Fibroblast of lung (primary cell): ENCODE measurements at regions not wholly inside any gene's neighbourhood (a gene's known extent, or its start where the extent isn't known, plus 50 kb on each side); places are given as distances from the start of the nearest gene placed in this dataset.
"Not testable (repeated sequence)": the region's sequence is repeated elsewhere in the genome, so short reads cannot be mapped to it uniquely, and the experiment has no call there.

Experiments used
- DNase-seq, 2 donors: peaks; one replicate each; pipeline versions ENCODE4 v3.0.0 to v3.0.0-alpha.2; 2010; ENCODE audit warnings: low read depth in 2 of 2
- H2AFZ ChIP-seq: 2 replicates; pipeline ENCODE4 v1.5.1; 2012; ENCODE audit warnings: low read length, control low read depth, inconsistent platforms
- H3K27ac ChIP-seq: 2 replicates; pipeline ENCODE4 v1.5.1; 2011; ENCODE audit warnings: low read length, control low read depth; ENCODE audit not compliant: insufficient read depth
- H3K27me3 ChIP-seq: 2 replicates; pipeline ENCODE4 v1.5.1; 2011; ENCODE audit warnings: mild to moderate bottlenecking, low read length; ENCODE audit not compliant: control insufficient read depth, insufficient read depth
- H3K36me3 ChIP-seq: 2 replicates; pipeline ENCODE4 v1.5.1; 2011; ENCODE audit warnings: low read length; ENCODE audit not compliant: control insufficient read depth, insufficient read depth
- H3K4me1 ChIP-seq: 2 replicates; pipeline ENCODE4 v1.5.1; 2011; ENCODE audit warnings: low read length; ENCODE audit not compliant: control insufficient read depth, insufficient read depth; ENCODE audit errors: extremely low read depth
- H3K4me2 ChIP-seq: 2 replicates; pipeline ENCODE4 v1.5.1; 2011; ENCODE audit warnings: low read length, control low read depth; ENCODE audit not compliant: insufficient read depth; ENCODE audit errors: extremely low read depth
- H3K4me3 ChIP-seq, 4 experiments: fragments of 200-600 bp in 1 of 4; sonication (generic) in 1 of 4; replicated peaks in 1 of 4; 2 replicates each; pipeline ENCODE4 v1.5.1; 2011 to 2016; ENCODE audit warnings: low read length in 4 of 4, low read depth in 3 of 4, mild to moderate bottlenecking in 3 of 4, control low read depth in 2 of 4, inconsistent platforms in 1 of 4, mixed read lengths in 1 of 4; ENCODE audit not compliant: insufficient read depth in 1 of 4; ENCODE audit errors: control extremely low read depth in 1 of 4
- H3K79me2 ChIP-seq: 2 replicates; pipeline ENCODE4 v1.5.1; 2012; ENCODE audit warnings: mild to moderate bottlenecking, low read length, inconsistent platforms; ENCODE audit not compliant: control insufficient read depth, insufficient read depth
- H3K9ac ChIP-seq: 2 replicates; pipeline ENCODE4 v1.5.1; 2011; ENCODE audit warnings: mild to moderate bottlenecking, low read length, control low read depth; ENCODE audit not compliant: insufficient read depth
- H3K9me3 ChIP-seq: 2 replicates; pipeline ENCODE4 v1.5.1; 2012; ENCODE audit warnings: low read depth, low read length; ENCODE audit not compliant: control insufficient read depth, insufficient read depth
- H4K20me1 ChIP-seq: 2 replicates; pipeline ENCODE4 v1.5.1; 2011; ENCODE audit warnings: low read length; ENCODE audit not compliant: control insufficient read depth, insufficient read depth; ENCODE audit errors: extremely low read depth
- CTCF ChIP-seq, 2 donors: IDR thresholded peaks in 1 of 2; conservative IDR thresholded peaks in 1 of 2; 1 replicate in 1 of 2; 2 replicates in 1 of 2; pipeline ENCODE4 v1.5.1; 2011 to 2012; ENCODE audit warnings: low read length in 2 of 2, control low read depth in 1 of 2, inconsistent platforms in 1 of 2, low read depth in 1 of 2, mild to moderate bottlenecking in 1 of 2
- EZH2 ChIP-seq: IDR thresholded peaks from 2 replicates; pipeline ENCODE4 v1.5.1; 2012; ENCODE audit warnings: low read length, control low read depth, mild to moderate bottlenecking; ENCODE audit errors: missing control alignments

- DNase-seq = peak in 1 of 2 donors; percentile 14
- no peaks in the 10 kb centered on the region for H3K9me3 ChIP-seq
- H3K4me1 ChIP-seq = no peaks in the 10 kb centered on the region
- no peaks in the 10 kb centered on the region for H4K20me1 ChIP-seq
- TF ChIP-seq CTCF (conservative IDR thresholded peaks at IDR 0.05 in 1 of 2, IDR thresholded peaks at IDR 0.05 in 1 of 2; ENCODE audit: low read depth in 1 of 2, low read length in 2 of 2) (no peak), EZH2 (no peak)
- no peak overlapping the region for H2AFZ ChIP-seq
- no peaks in the 10 kb centered on the region for H3K36me3 ChIP-seq
- H3K27me3 ChIP-seq = no peaks in the 10 kb centered on the region
- no peak overlapping the region for H3K9ac ChIP-seq
- no peak overlapping the region for H3K4me3 ChIP-seq
- H3K4me2 ChIP-seq = no peak overlapping the region
- H3K27ac ChIP-seq = no peak overlapping the region
- no peaks in the 10 kb centered on the region for H3K79me2 ChIP-seq
Measured at GRCh38 chr11:29227811-29228210, 789.0 kb downstream of the KCNA4 start.

- no peaks in the 10 kb centered on the region for H4K20me1 ChIP-seq
- no peak for DNase-seq
- H3K36me3 ChIP-seq = no peaks in the 10 kb centered on the region
- no peaks in the 10 kb centered on the region for H3K79me2 ChIP-seq
- TF ChIP-seq EZH2 (no peak), CTCF (conservative IDR thresholded peaks at IDR 0.05 in 1 of 2, IDR thresholded peaks at IDR 0.05 in 1 of 2; ENCODE audit: low read depth in 1 of 2, low read length in 2 of 2) (no peak)
- H2AFZ ChIP-seq = no peak overlapping the region
- no peak overlapping the region for H3K9ac ChIP-seq
- H3K4me3 ChIP-seq = no peak overlapping the region
- H3K4me2 ChIP-seq = no peak overlapping the region
- no peaks in the 10 kb centered on the region for H3K9me3 ChIP-seq
- H3K4me1 ChIP-seq = no peaks in the 10 kb centered on the region
- no peaks in the 10 kb centered on the region for H3K27me3 ChIP-seq
- H3K27ac ChIP-seq = no peak overlapping the region
Measured at GRCh38 chr11:29224739-29225384, 792.0 kb downstream of the KCNA4 start.

DNA sequence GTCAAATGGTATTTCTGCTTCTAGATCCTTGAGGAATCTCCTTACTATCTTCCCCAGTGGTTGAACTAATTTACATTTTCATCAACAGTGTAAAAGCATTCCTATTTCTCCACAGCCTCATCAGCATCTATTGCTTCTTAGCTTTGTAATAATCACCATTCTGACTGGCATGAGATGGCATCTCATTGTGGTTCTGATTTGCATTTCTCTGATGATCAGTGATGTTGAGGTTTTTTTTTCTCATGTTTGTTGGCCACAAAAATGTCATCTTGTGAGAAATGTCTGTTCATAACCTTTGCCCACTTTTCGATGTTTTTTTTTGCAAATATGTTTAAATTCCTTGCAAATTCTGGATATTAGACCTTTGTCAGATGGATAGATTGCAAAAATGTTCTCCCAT lies 797.3 kb downstream of the KCNA4 start:
- not testable (repeated sequence) for H2AFZ ChIP-seq, H3K9me3 ChIP-seq, H3K36me3 ChIP-seq, H3K4me2 ChIP-seq, H4K20me1 ChIP-seq, H3K27me3 ChIP-seq, H3K9ac ChIP-seq, H3K79me2 ChIP-seq, H3K4me1 ChIP-seq, H3K4me3 ChIP-seq, H3K27ac ChIP-seq
- peak in 1 of 2 donors; percentile 15 for DNase-seq
